ENCODE measurements at regions not wholly inside any gene's neighbourhood (a gene's known extent, or its start where the extent isn't known, plus 50 kb on each side); places are given as distances from the start of the nearest gene placed in this dataset.

DNA sequence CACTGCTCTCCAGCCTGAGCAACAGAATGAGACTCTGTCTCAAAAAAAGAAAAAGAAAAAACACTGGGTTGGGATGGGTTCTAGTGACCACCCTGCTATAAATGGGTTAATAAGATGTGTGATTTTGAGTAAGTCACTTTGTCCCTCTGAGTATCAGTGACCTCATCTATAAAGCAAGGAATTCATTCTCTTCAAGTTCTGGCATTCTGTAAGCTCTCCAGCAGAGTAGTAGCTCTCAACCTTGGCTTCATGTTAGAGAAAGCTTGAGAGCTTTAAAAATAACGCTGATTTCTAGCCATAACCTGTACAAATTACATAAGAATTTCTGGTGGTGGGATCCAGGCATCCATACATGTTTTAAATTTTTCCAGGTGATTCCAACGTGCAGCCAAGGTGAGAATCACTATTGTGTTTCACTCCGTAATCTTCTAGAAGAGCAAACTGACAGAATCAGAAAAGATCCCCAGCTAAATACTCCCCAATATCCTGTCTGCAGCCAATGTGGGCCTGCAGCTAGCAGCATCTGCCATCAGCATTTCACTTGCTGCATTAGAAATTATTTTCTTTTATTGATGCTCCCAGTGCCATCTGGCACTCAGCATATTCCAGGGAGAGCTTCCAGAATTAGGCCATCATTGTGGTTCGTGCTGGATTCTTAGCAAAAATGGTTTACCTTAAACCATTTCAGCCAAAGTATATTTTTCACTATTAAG lies 109.4 kb downstream of the FEM1C start:
- Histone ChIP-seq H2BK15ac (ENCODE audit: low read depth, low read length) (no peak overlapping the region), H4K20me1 (ENCODE audit: control insufficient read depth, insufficient read depth, insufficient read length) (no peaks in the 10 kb centered on the region), H2BK20ac (ENCODE audit: low read depth, low read length, poor library complexity, severe bottlenecking) (no peak overlapping the region), H4K5ac (ENCODE audit: insufficient read length, low read depth, low read length) (no peak overlapping the region), H3K14ac (ENCODE audit: insufficient read depth, low read length) (no peak overlapping the region), H3K27me3 (ENCODE audit: insufficient read depth, low read length) (no peaks in the 10 kb centered on the region), H3K9me3 (ENCODE audit: control insufficient read depth, low read depth, low read length) (no peaks in the 10 kb centered on the region), H3K23me2 (ENCODE audit: insufficient read length, low read depth, low read length, poor library complexity, severe bottlenecking) (no peaks in the 10 kb centered on the region), H2BK12ac (ENCODE audit: insufficient read length, low read depth, low read length) (no peak overlapping the region), H2AFZ (ENCODE audit: low read length) (no peak overlapping the region), H3K79me2 (ENCODE audit: insufficient read depth, low read length) (no peaks in the 10 kb centered on the region), H3K56ac (ENCODE audit: insufficient read length, low read depth, low read length) (no peak overlapping the region), H4K8ac (replicated peaks; ENCODE audit: insufficient read length, low read depth, low read length) (no peak overlapping the region), H4K91ac (ENCODE audit: insufficient read length, low read depth, low read length) (no peak overlapping the region), H3K4me1 (ENCODE audit: insufficient read depth, low read length) (no peaks in the 10 kb centered on the region), H3T11ph (ENCODE audit: low read length) (no peak overlapping the region), H3K79me1 (ENCODE audit: insufficient read depth, low read depth, low read length, poor library complexity, severe bottlenecking) (no peaks in the 10 kb centered on the region), H3K23ac (ENCODE audit: insufficient read length, low read depth, low read length) (no peak overlapping the region), H3K27ac (ENCODE audit: insufficient read length, low read depth, low read length) (no peak overlapping the region), H2AK5ac (ENCODE audit: insufficient read length, low read length) (no peak overlapping the region), H3K18ac (ENCODE audit: insufficient read length, low read depth, low read length) (no peak overlapping the region), H3K9ac (ENCODE audit: extremely low read depth, insufficient read length, low read length) (no peak overlapping the region), H2BK5ac (ENCODE audit: insufficient read length, low read length) (no peak overlapping the region), H3K4me2 (ENCODE audit: insufficient read depth, insufficient read length, low read length) (no peak overlapping the region), H2BK120ac (ENCODE audit: low read depth, low read length, poor library complexity, severe bottlenecking) (no peak overlapping the region), H3K4ac (ENCODE audit: low read depth, low read length) (no peak overlapping the region)
- TF ChIP-seq, protein P1, sequence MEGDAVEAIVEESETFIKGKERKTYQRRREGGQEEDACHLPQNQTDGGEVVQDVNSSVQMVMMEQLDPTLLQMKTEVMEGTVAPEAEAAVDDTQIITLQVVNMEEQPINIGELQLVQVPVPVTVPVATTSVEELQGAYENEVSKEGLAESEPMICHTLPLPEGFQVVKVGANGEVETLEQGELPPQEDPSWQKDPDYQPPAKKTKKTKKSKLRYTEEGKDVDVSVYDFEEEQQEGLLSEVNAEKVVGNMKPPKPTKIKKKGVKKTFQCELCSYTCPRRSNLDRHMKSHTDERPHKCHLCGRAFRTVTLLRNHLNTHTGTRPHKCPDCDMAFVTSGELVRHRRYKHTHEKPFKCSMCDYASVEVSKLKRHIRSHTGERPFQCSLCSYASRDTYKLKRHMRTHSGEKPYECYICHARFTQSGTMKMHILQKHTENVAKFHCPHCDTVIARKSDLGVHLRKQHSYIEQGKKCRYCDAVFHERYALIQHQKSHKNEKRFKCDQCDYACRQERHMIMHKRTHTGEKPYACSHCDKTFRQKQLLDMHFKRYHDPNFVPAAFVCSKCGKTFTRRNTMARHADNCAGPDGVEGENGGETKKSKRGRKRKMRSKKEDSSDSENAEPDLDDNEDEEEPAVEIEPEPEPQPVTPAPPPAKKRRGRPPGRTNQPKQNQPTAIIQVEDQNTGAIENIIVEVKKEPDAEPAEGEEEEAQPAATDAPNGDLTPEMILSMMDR (conservative IDR thresholded peaks at IDR 0.05): no peak
- H3K27me3 Mint-ChIP-seq (ENCODE audit: low read depth): no peaks in the 10 kb centered on the region; the same call in 1 of the 2 replicates
- H3K4me1 Mint-ChIP-seq: no peaks in the 10 kb centered on the region
- peaks cover 0 to 18% (median 8%) of the 10 kb centered on the region in 3 experiments; a peak in 5 of 7 replicates for H3K36me3 Mint-ChIP-seq (ENCODE audit: insufficient read depth in 1 of 3, low read depth in 3 of 3)
- no peak overlapping the region for H3K4me3 Mint-ChIP-seq
- DNase-seq: no peak
- peaks cover 12 to 13% of the 10 kb centered on the region in 2 experiments for H3K9me3 Mint-ChIP-seq
- WGBS (ENCODE audit: extremely low coverage, insufficient read length, low lambda C conversion rate): no CpG with 5 or more reads among the region's 4 CpGs
- no peak overlapping the region for H3K27ac Mint-ChIP-seq
